Loucy (cell line): ENCODE measurements at regions not wholly inside any gene's neighbourhood (a gene's known extent, or its start where the extent isn't known, plus 50 kb on each side); places are given as distances from the start of the nearest gene placed in this dataset.

Source experiments
- H2AFZ ChIP-seq: fragments of 200-600 bp; sonication (generic); 2 replicates; pipeline ENCODE4 v1.6.0; 2016; ENCODE audit warnings: antibody characterized with exemption, mild to moderate bottlenecking, low read length, moderate library complexity
- H3F3A ChIP-seq: fragments of 200-600 bp; 2 replicates; pipeline ENCODE4 v1.6.0; 2016; ENCODE audit warnings: antibody characterized with exemption, low read depth, mild to moderate bottlenecking
- H3K27me3 ChIP-seq: fragments of 200-600 bp; sonication (generic); 2 replicates; pipeline ENCODE4 v1.6.1; 2014; ENCODE audit warnings: low read length, mild to moderate bottlenecking; ENCODE audit not compliant: insufficient read depth, poor library complexity, severe bottlenecking
- H3K36me3 ChIP-seq: fragments of 200-600 bp; sonication (generic); 2 replicates; pipeline ENCODE4 v1.6.1; 2016; ENCODE audit warnings: low read length; ENCODE audit not compliant: insufficient read depth
- H3K4me1 ChIP-seq: fragments of 200-600 bp; sonication (generic); 2 replicates; pipeline ENCODE4 v1.5.1; 2014; ENCODE audit warnings: low read length, mild to moderate bottlenecking; ENCODE audit not compliant: insufficient read depth, poor library complexity, severe bottlenecking
- H3K4me2 ChIP-seq: fragments of 200-600 bp; sonication (generic); 2 replicates; pipeline ENCODE4 v1.6.0; 2014; ENCODE audit warnings: antibody characterized with exemption, low read length, low read depth, mild to moderate bottlenecking; ENCODE audit not compliant: poor library complexity, severe bottlenecking
- H3K4me3 ChIP-seq: fragments of 200-600 bp; sonication (generic); 2 replicates; pipeline ENCODE4 v1.5.1; 2014; ENCODE audit warnings: low read length, mild to moderate bottlenecking, mixed read lengths; ENCODE audit not compliant: poor library complexity, severe bottlenecking
- H3K79me2 ChIP-seq: fragments of 200-600 bp; sonication (generic); 2 replicates; pipeline ENCODE4 v1.6.1; 2014; ENCODE audit warnings: low read length; ENCODE audit not compliant: insufficient read depth
- H3K9ac ChIP-seq: fragments of 200-600 bp; sonication (generic); 2 replicates; pipeline ENCODE4 v1.6.0; 2014; ENCODE audit warnings: mild to moderate bottlenecking, low read depth, low read length, moderate library complexity; ENCODE audit not compliant: poor library complexity, severe bottlenecking
- H3K9me2 ChIP-seq: fragments of 200-600 bp; sonication (generic); replicated peaks from 2 replicates; pipeline ENCODE4 v1.6.1; 2016; ENCODE audit warnings: low read depth, low read length, mixed read lengths
- H3K9me3 ChIP-seq: fragments of 200-600 bp; sonication (generic); 2 replicates; pipeline ENCODE4 v1.6.1; 2014; ENCODE audit warnings: mild to moderate bottlenecking, antibody characterized with exemption, low read length, low read depth; ENCODE audit not compliant: insufficient read depth
- H4K20me1 ChIP-seq: fragments of 200-600 bp; sonication (generic); 2 replicates; pipeline ENCODE4 v1.6.0; 2014; ENCODE audit warnings: antibody characterized with exemption, low read length, mild to moderate bottlenecking; ENCODE audit not compliant: insufficient read depth, poor library complexity, severe bottlenecking
- CTCF ChIP-seq: fragments of 200-600 bp; sonication (generic); conservative IDR thresholded peaks from 2 replicates; pipeline ENCODE4 v1.5.1; 2014; ENCODE audit warnings: mild to moderate bottlenecking, antibody characterized with exemption, low read length
- EZH2phosphoT487 ChIP-seq: fragments of 200-600 bp; IDR thresholded peaks from 2 replicates; pipeline ENCODE4 v1.6.1; 2018; ENCODE audit warnings: antibody characterized with exemption, mild to moderate bottlenecking, moderate library complexity, borderline replicate concordance

- Histone ChIP-seq H3K9me2 (no peaks in the 10 kb centered on the region), H3K9me3 (no peaks in the 10 kb centered on the region), H3K4me2 (no peak overlapping the region), H2AFZ (no peak overlapping the region), H3K4me1 (no peaks in the 10 kb centered on the region), H3K36me3 (no peaks in the 10 kb centered on the region), H4K20me1 (no peaks in the 10 kb centered on the region), H3K79me2 (no peaks in the 10 kb centered on the region), H3K27me3 (no peaks in the 10 kb centered on the region), H3K9ac (no peak overlapping the region), H3F3A (no peaks in the 10 kb centered on the region), H3K4me3 (no peak overlapping the region)
- no peak for TF ChIP-seq EZH2phosphoT487
- no peak for TF ChIP-seq CTCF
Observed at GRCh38 chr4:57445686-57446085, 335.5 kb upstream of the IGFBP7 start.

GRCh38 chr4:57444671-57445070 lies 334.5 kb upstream of the IGFBP7 start:
- Histone ChIP-seq H3K9me3 (no peaks in the 10 kb centered on the region), H3F3A (no peaks in the 10 kb centered on the region), H3K79me2 (no peaks in the 10 kb centered on the region), H3K36me3 (no peaks in the 10 kb centered on the region), H3K4me3 (no peak overlapping the region), H3K4me1 (no peaks in the 10 kb centered on the region), H3K4me2 (no peak overlapping the region), H3K9me2 (no peaks in the 10 kb centered on the region), H4K20me1 (no peaks in the 10 kb centered on the region), H3K27me3 (no peaks in the 10 kb centered on the region), H2AFZ (no peak overlapping the region), H3K9ac (no peak overlapping the region)
- TF ChIP-seq EZH2phosphoT487 (no peak), CTCF (no peak)

- H3K36me3 ChIP-seq, result no peaks in the 10 kb centered on the region
- H3K9me2 ChIP-seq, result no peaks in the 10 kb centered on the region
- no peaks in the 10 kb centered on the region for H4K20me1 ChIP-seq
- no peaks in the 10 kb centered on the region for H3F3A ChIP-seq
- no peak overlapping the region for H3K9ac ChIP-seq
- no peaks in the 10 kb centered on the region for H3K9me3 ChIP-seq
- no peaks in the 10 kb centered on the region for H3K79me2 ChIP-seq
- no peaks in the 10 kb centered on the region for H3K27me3 ChIP-seq
- TF ChIP-seq EZH2phosphoT487 (no peak), CTCF (no peak)
- H3K4me1 ChIP-seq, result no peaks in the 10 kb centered on the region
- no peak overlapping the region for H2AFZ ChIP-seq
- H3K4me3 ChIP-seq, result no peak overlapping the region
- no peak overlapping the region for H3K4me2 ChIP-seq
Observed at GRCh38 chr4:57443787-57444186, 333.6 kb upstream of the IGFBP7 start.
